GM19035 (cell line): ENCODE measurements at regions not wholly inside any gene's neighbourhood (a gene's known extent, or its start where the extent isn't known, plus 50 kb on each side); places are given as distances from the start of the nearest gene placed in this dataset.
A peak's percentile ranks its signal among the peaks of the same experiment; 100 is the strongest.

Experiments used
- ATAC-seq: cut with Tn5 transposase; IDR thresholded peaks from one replicate; pipeline ENCODE4 v1.9.1; 2021; ENCODE audit not compliant: unreplicated experiment

DNA sequence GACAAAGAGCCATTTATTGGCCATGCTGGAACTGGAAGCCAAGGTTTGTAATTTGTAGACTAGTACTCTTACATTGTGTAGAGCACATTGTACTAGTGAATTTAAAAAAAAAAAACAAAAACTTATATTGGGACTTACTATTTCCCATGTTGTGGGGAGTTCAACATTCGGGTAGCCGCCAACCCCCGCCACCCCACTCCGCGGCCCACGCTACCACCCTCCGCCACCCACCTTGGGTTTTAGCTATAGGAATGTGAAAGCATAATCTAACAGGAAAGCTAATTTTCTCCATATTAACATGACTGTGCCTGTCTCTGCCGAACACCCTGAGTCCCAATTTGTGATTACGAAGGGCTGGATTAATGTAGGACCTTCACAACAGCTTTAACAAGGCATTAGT is 275.8 kb downstream of the FIGN start:
- ATAC-seq, result no peak

- no peak for ATAC-seq
These were observed 278.7 kb downstream of the FIGN start for GRCh38 chr2:163456953-163457743.

- no peak for ATAC-seq
These were observed 280.0 kb downstream of the FIGN start for GRCh38 chr2:163455815-163456214.

DNA sequence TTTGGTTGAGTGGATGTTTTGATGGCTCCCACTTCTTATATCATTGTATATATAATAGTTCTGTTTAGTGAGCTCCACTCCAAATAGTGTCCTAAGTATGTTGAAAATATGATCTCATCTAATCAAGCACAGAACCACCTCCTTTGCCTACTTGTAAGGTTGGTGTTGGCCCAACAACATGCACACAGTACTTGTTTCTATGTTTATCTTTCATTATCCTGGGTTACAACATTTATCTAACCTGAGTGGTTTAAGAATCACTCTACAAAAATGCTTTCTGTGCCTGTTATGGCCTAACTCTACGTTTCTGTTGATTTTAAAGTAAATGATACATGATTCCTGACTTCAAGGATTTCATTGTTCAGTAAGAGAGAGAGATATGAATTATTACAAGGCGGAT is 281.9 kb downstream of the FIGN start:
- ATAC-seq, result no peak

- ATAC-seq, result no peak
These were observed 294.2 kb downstream of the FIGN start for GRCh38 chr2:163441603-163442002.

DNA sequence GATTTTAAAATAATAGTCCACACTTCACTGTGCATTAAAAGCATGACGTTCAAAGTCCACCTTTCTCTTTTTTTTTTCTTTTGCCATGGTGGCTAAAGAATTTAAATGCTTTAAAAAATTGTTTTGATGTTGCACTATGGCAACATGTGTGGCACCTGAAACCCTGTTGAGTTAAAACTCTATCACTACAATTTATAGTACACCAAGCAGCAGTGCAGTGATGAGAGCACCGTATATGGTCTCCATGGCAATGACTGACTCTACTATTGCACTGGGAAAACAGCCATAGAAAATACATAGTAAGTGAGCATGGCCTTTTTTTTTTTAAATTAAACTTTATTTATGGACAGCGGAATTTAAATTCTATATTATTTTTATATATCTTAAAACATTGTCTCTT is 298.8 kb downstream of the FIGN start:
- no peak for ATAC-seq

GRCh38 chr2:163428187-163428586 is 307.6 kb downstream of the FIGN start:
- no peak for ATAC-seq

DNA sequence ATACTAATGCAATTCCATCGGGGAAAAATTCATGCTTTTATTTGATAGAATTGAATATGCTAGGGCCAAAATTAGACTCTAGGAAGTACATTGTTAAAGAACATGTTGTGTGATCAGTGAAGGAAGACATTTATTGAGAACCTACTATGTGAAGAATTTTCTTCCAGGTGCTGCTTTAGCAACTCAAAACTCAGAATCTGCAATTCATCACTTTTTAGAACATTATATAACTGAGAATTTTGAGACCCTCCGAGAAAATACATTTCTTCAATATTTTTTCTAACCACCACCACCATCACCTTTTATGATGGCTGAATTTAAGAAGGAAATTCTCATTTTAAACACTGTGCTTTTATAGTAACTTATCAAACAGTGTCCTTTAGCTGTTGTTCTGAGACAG is 315.2 kb downstream of the FIGN start:
- ATAC-seq, result no peak

DNA sequence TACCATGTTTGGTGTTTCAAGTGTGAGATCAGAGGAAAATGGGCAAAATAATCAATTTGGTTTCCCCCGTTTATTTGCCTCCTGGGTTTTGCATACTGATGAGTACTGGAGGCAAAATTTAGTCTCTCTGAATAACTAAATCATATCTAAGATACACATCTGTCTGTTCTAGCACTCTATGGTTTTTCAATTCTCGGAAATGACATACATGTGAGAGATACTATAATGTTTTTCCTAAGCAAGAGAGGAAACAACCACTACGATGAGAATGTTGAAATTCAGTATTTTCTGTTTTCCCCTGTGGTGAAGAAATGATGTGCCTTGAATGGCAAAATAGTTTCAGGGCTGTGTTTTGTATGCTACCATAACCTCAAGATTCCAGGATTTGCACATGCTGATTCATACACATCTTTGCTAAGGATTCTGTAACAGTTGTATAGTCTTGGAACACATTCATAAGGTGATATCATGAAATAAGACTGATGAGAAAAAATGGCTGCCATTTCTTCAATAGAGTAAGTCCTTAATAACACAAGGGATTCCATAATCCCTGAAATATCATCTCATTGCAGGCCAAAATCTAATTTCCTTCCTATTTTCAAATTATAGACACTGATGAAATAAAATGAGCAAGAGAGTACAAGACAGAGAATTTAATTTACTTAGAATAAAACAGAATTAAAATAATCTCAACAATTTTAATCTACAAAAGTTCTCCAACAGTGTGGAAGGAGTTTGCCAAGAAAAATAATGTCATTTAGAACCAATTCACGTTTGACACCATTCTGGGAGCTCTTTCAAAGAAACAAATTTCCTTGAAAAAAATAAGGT is 316.6 kb downstream of the FIGN start:
- no peak for ATAC-seq

DNA sequence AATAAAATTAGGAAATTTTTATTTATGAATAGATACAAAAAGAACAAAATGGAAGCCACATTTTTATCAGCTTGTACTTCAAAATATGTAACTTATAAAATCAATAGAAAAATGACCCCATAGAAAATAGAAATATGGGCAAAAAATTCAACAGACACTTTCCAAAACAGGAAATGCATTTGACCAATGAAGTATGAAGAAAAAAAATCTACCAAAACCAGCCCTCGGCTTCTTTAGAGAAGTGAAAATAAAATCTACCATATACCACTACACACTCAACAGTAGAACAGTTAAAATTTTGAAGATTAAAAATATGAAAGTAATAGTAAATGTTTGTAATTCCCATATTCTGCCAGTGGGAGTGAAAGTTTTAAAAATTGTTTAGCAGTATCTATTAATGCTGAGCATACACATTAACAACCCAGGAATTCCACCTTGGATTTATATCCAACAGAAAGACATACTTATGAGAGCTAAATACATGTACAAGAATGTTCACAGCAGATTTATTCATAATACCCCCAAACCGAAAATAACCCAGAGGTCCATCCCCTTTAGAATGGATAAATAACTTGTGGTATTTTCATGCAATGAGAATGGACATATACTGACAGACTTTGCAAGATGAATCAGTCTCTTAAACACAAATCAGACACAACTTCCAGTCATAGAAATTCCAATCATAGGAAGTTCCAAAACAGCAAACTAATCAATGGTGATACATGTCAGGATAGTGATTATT is 318.0 kb downstream of the FIGN start:
- peak; percentile 77 for ATAC-seq

GRCh38 chr2:163414121-163414520 is 321.7 kb downstream of the FIGN start:
- no peak for ATAC-seq

DNA sequence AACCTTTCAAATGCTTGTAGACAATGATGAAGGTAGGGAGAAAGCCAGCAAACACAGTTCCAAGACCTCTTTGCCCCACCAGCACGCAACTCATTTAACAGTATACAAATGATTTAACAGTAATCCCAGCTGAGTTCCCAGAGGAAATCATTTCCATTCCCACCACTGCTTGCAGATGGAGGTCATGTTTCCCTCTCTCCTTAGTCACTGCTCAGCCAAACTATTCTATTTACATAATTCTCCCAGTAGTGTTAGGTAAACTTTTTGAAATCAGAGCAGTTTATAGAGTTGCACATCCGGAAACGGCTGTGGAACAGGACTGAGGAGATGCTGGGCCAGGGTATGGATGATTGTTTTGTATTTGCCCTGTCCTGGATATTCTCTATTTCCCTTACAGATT is 328.5 kb downstream of the FIGN start:
- ATAC-seq, result no peak

DNA sequence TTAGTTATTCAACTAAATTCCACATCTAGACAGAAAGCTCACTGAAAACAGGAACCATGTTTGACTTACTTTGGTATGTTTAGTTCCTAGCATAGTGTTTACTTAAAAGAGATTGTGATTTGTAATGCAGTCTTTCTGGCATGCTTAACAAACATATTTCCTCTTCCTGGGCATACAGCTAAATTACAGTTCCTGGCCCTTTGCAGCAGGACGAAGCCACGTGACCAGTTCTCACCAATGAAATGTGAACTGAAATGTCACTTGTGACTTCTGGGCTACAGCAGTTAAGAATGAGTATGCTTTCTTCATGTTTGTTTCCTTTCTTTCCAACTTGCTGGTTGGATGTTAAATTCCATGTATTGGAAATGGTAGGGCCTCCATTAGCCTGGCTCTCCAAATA is 330.5 kb downstream of the FIGN start:
- ATAC-seq, result no peak

DNA sequence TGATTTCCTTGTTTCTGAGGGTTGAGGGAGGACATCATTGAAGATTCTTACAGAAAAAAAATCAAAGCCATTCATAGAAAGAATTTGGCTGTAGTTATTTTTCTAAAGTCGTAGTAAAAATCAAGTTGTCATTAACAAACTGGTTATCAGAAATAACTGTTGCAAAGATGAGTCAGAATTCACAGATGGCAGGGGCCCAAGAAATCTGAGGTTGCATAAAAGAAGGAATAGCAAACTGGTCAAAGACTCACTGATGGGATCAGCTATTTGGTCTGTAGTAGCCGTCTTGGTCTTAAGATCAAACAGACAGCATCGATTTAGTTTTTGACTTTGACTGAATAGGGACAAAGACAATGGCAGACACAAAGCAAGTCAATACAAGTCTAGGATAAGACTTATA is 334.3 kb downstream of the FIGN start:
- ATAC-seq, result no peak

- ATAC-seq, result no peak
These were observed 338.4 kb downstream of the FIGN start for GRCh38 chr2:163397451-163397850.

DNA sequence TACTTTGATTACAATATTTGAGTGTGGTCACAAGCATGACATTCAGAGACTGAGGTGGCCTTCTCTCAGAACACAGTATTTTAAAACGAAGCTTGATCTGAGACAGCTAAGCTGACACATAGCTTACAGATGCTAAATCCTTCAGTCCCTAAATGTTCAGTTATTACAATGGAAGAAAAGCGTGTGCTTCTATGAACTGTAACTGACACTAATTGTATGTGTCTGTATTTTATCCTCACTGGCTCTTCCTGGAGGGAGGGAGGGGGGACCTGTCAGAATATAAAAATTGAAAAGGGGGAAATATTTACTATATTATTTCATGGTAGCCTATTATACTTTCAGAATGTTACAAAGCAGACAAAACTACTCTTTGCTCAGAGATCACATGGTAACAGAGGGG is 340.2 kb downstream of the FIGN start:
- no peak for ATAC-seq

GRCh38 chr2:163389838-163390237 is 346.0 kb downstream of the FIGN start:
- no peak for ATAC-seq

GRCh38 chr2:163375472-163375871 is 360.3 kb downstream of the FIGN start:
- ATAC-seq, result no peak

GRCh38 chr2:163375070-163375469 is 360.7 kb downstream of the FIGN start:
- no peak for ATAC-seq

- no peak for ATAC-seq
These were observed 361.5 kb downstream of the FIGN start for GRCh38 chr2:163374282-163374681.

GRCh38 chr2:163373496-163373895 is 362.3 kb downstream of the FIGN start:
- no peak for ATAC-seq
